Prostate gland (tissue), 2 donors: ENCODE measurements at regions not wholly inside any gene's neighbourhood (a gene's known extent, or its start where the extent isn't known, plus 50 kb on each side); places are given as distances from the start of the nearest gene placed in this dataset.

ENCODE experiments used
- DNase-seq: peaks from one replicate; pipeline ENCODE4 v3.0.0-alpha.2; 2019; ENCODE audit warnings: low spot score
- H3K27ac ChIP-seq, 2 donors: fragments of 200-600 bp; sonication (generic); 2 replicates each; pipeline ENCODE4 v1.5.1; 2017 to 2019
- H3K27me3 ChIP-seq: fragments of 200-600 bp; sonication (generic); replicated peaks from 2 replicates; pipeline ENCODE4 v1.5.1; 2019; ENCODE audit not compliant: insufficient read depth
- H3K36me3 ChIP-seq, 2 donors: fragments of 200-600 bp; sonication (generic); 1 replicate in 1 of 2; 2 replicates in 1 of 2; pipeline versions ENCODE4 v1.5.1 to v1.8.1; 2017 to 2019
- H3K4me1 ChIP-seq: fragments of 200-600 bp; sonication (generic); replicated peaks from 2 replicates; pipeline ENCODE4 v1.5.1; 2019
- H3K4me3 ChIP-seq, 2 donors: fragments of 200-600 bp; sonication (generic); 2 replicates each; pipeline ENCODE4 v1.5.1; 2017 to 2019
- H3K9me3 ChIP-seq: fragments of 200-600 bp; sonication (generic); 2 replicates; pipeline ENCODE4 v1.5.1; 2017
- CTCF ChIP-seq, 4 experiments: fragments of 200-600 bp in 2 of 4; fragments of 450-650 bp in 2 of 4; sonication (generic) in 2 of 4; IDR thresholded peaks; 1 replicate in 3 of 4; 2 replicates in 1 of 4; pipeline ENCODE4 v1.5.1; 2016 to 2019; ENCODE audit warnings: antibody characterized with exemption in 4 of 4, mild to moderate bottlenecking in 2 of 4, moderate library complexity in 2 of 4
- POLR2A ChIP-seq: fragments of 450-650 bp; IDR thresholded peaks from one replicate; pipeline ENCODE4 v1.6.1; 2016; ENCODE audit warnings: antibody characterized with exemption, mild to moderate bottlenecking
- POLR2AphosphoS5 ChIP-seq: sonication (generic); formaldehyde crosslinking; IDR thresholded peaks from one replicate; pipeline ENCODE4 v1.6.1; 2017; ENCODE audit warnings: antibody characterized with exemption
- WGBS: methylation state at CpG from one replicate; pipeline ENCODE4 v1.1.5; 2018; 5-methylcytosine and 5-hydroxymethylcytosine counted together
- intact Hi-C: fragments of 100-400 bp; cut with DNase I; formaldehyde crosslinking; loops from one replicate; pipeline ENCODE4 v1.14.2; 2022

DNA sequence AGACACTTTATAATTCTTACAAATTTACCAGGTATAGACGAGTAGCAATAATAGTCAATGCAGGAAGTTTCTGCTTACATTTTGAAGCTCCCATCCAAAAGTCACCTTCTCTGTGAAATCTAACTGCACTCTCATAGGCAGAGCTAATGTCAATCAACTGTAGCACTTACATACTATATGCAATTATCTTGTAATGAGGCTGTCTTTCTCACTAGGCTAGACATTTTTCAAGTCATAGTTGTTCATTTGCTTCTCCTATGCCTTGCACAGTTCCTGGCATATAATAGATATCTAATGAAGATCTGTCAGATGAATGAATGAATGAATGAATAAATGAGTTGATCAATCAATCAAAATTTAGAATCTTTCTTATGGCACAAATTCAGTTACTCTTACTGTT is 273.0 kb upstream of the DAB1 start:
- Histone ChIP-seq H3K36me3 (no peaks in the 10 kb centered on the region), H3K27ac (no peak overlapping the region), H3K4me1 (no peaks in the 10 kb centered on the region), H3K9me3 (no peaks in the 10 kb centered on the region), H3K27me3 (no peaks in the 10 kb centered on the region), H3K4me3 (no peak overlapping the region)
- intact Hi-C loops: no loop called here
- no peak for DNase-seq
- 42% methylated on average over 1 of the region's 1 CpG for WGBS
- no peak for TF ChIP-seq POLR2AphosphoS5
- TF ChIP-seq POLR2A: no peak
- no peak for TF ChIP-seq CTCF (IDR thresholded peaks at IDR 0.05)

GRCh38 chr1:57696043-57696442 is 272.2 kb upstream of the DAB1 start:
- no peak overlapping the region for H3K27ac ChIP-seq
- intact Hi-C loops: no loop called here
- H3K4me3 ChIP-seq: no peak overlapping the region
- H3K27me3 ChIP-seq: no peaks in the 10 kb centered on the region
- no peaks in the 10 kb centered on the region for H3K9me3 ChIP-seq
- WGBS: 31% methylated on average over 2 of the region's 2 CpGs
- no peaks in the 10 kb centered on the region for H3K4me1 ChIP-seq
- no peaks in the 10 kb centered on the region for H3K36me3 ChIP-seq
- no peak for TF ChIP-seq POLR2A
- no peak for DNase-seq

DNA sequence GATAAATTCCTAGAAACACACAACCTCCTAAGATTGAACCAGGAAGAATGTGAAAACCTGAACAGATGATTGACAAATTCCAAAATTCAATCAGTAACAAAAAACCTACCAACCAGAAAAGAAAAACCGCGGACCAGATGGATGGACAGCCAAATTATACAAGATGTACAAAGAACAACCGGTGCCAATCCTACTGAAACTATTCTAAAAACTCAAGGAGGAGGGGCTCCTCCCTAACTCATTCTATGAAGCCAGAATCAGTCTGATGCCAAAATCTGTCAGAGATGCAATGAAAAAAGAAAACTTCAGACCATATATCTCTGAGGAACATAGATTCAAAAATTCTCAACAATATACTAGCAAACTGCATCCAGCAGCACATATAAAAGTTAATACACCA is 262.4 kb upstream of the DAB1 start:
- Histone ChIP-seq H3K4me1 (no peaks in the 10 kb centered on the region), H3K36me3 (no peaks in the 10 kb centered on the region), H3K27me3 (no peaks in the 10 kb centered on the region), H3K27ac (no peak overlapping the region), H3K9me3 (no peaks in the 10 kb centered on the region), H3K4me3 (no peak overlapping the region)
- WGBS: 92% methylated on average over 3 of the region's 3 CpGs
- intact Hi-C loops: no loop called here
- no peak for DNase-seq
- TF ChIP-seq POLR2A (no peak), POLR2AphosphoS5 (no peak), CTCF (IDR thresholded peaks at IDR 0.05) (no peak)

GRCh38 chr1:57683037-57683942 is 259.4 kb upstream of the DAB1 start:
- H3K4me1 ChIP-seq: no peaks in the 10 kb centered on the region
- H3K27me3 ChIP-seq: no peaks in the 10 kb centered on the region
- 53% methylated on average over 7 of the region's 7 CpGs for WGBS
- TF ChIP-seq CTCF (IDR thresholded peaks at IDR 0.05) (no peak), POLR2AphosphoS5 (no peak), POLR2A (no peak)
- no peak for DNase-seq
- H3K9me3 ChIP-seq: no peaks in the 10 kb centered on the region
- H3K27ac ChIP-seq: no peak overlapping the region
- H3K36me3 ChIP-seq: no peaks in the 10 kb centered on the region
- intact Hi-C loops: no loop called here
- no peak overlapping the region for H3K4me3 ChIP-seq

- WGBS: 6% methylated on average over 1 of the region's 1 CpG
- no peak overlapping the region for H3K27ac ChIP-seq
- no peaks in the 10 kb centered on the region for H3K36me3 ChIP-seq
- TF ChIP-seq POLR2AphosphoS5: no peak
- no peak for TF ChIP-seq POLR2A
- no peak for TF ChIP-seq CTCF (IDR thresholded peaks at IDR 0.05)
- DNase-seq: no peak
- no peaks in the 10 kb centered on the region for H3K4me1 ChIP-seq
- no peaks in the 10 kb centered on the region for H3K27me3 ChIP-seq
- H3K9me3 ChIP-seq: no peaks in the 10 kb centered on the region
- intact Hi-C loops: no loop called here
- no peak overlapping the region for H3K4me3 ChIP-seq
These were observed 254.3 kb upstream of the DAB1 start for GRCh38 chr1:57678138-57678537.
